MCF 10A (cell line): ENCODE measurements at regions not wholly inside any gene's neighbourhood (a gene's known extent, or its start where the extent isn't known, plus 50 kb on each side); places are given as distances from the start of the nearest gene placed in this dataset.

Experiments used
- BruUV-seq: library from RNA; stranded (reverse); fragments of 400-500 nt; replicated peaks from 2 replicates; lab custom pipeline; 2021; lab: Mats Ljungman, UMichigan
- CTCF ChIA-PET: fragments of 300-600 bp; sonication (Branson Sonifier 250); formaldehyde crosslinking; extraction: SDS; loops from one replicate; lab custom pipeline; 2021; ENCODE audit warnings: antibody characterized with exemption, inconsistent platforms; lab: Yijun Ruan, JAX
- POLR2A ChIA-PET: fragments of 300-600, 350-650 bp; sonication (Branson Sonifier 250); formaldehyde crosslinking; extraction: SDS; loops from one replicate; lab custom pipeline; 2020; ENCODE audit warnings: antibody characterized with exemption, inconsistent platforms; lab: Yijun Ruan, JAX
- DNase-seq: peaks from one replicate; pipeline ENCODE4 v3.0.0-alpha.2; 2018; ENCODE audit not compliant: unreplicated experiment
- H3K27ac Mint-ChIP-seq: one replicate; pipeline ENCODE4 v1.8.0; 2022; ENCODE audit warnings: mild to moderate bottlenecking, low read depth, mixed read lengths; ENCODE audit not compliant: unreplicated experiment
- H3K27me3 Mint-ChIP-seq: one replicate; pipeline ENCODE4 v1.8.0; 2022; ENCODE audit warnings: mixed read lengths; ENCODE audit not compliant: insufficient read depth, unreplicated experiment
- H3K36me3 Mint-ChIP-seq: one replicate; pipeline ENCODE4 v1.8.0; 2022; ENCODE audit warnings: mild to moderate bottlenecking, moderate library complexity, mixed read lengths; ENCODE audit not compliant: insufficient read depth, unreplicated experiment
- H3K4me1 Mint-ChIP-seq: one replicate; pipeline ENCODE4 v1.8.0; 2022; ENCODE audit warnings: mixed read lengths; ENCODE audit not compliant: insufficient read depth, unreplicated experiment
- H3K4me3 Mint-ChIP-seq: one replicate; pipeline ENCODE4 v1.8.0; 2022; ENCODE audit warnings: mild to moderate bottlenecking, moderate library complexity, mixed read lengths; ENCODE audit not compliant: unreplicated experiment
- H3K9me3 Mint-ChIP-seq: one replicate; pipeline ENCODE4 v1.8.0; 2022; ENCODE audit warnings: mixed read lengths; ENCODE audit not compliant: unreplicated experiment
- intact Hi-C: fragments of 100-400 bp; cut with micrococcal nuclease; formaldehyde crosslinking; loops from 2 replicates; pipeline ENCODE4 v1.14.1; 2022
- TF ChIP-seq, protein P1 (sequence below): fragments of 200-600 bp; IDR thresholded peaks from one replicate; pipeline ENCODE4 v1.8.0; 2022; ENCODE audit warnings: antibody characterized with exemption, mild to moderate bottlenecking; ENCODE audit not compliant: unreplicated experiment

DNA sequence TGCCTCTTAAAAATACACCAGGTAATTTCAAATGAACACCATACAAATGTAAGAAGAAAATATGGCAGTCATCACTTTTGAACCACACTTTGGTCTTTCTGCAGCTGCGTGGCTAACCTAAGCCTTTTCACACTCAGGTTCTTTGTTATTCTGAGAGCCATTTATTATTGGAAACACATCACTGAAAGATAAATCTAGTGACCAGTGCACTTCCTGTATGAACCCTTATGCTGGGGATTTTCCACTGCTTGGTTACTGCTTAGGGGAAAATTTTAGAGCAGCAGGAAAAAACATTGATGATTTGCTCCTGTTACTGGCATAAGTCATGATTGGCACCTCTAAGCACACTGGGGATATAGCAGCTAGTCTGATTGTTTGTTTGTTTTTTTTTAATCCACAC lies 58.6 kb upstream of the RANBP3L start:
- ChIA-PET CTCF (interaction anchor here (0.8 to 1.1 kb wide), 2 partner anchors 55 to 59 kb away, joined by 3 to 4 read pairs; no protein-coding TSS in a partner anchor), POLR2A (no interaction called here)
- H3K36me3 Mint-ChIP-seq: peaks cover 5% of the 10 kb centered on the region
- TF ChIP-seq, protein P1, sequence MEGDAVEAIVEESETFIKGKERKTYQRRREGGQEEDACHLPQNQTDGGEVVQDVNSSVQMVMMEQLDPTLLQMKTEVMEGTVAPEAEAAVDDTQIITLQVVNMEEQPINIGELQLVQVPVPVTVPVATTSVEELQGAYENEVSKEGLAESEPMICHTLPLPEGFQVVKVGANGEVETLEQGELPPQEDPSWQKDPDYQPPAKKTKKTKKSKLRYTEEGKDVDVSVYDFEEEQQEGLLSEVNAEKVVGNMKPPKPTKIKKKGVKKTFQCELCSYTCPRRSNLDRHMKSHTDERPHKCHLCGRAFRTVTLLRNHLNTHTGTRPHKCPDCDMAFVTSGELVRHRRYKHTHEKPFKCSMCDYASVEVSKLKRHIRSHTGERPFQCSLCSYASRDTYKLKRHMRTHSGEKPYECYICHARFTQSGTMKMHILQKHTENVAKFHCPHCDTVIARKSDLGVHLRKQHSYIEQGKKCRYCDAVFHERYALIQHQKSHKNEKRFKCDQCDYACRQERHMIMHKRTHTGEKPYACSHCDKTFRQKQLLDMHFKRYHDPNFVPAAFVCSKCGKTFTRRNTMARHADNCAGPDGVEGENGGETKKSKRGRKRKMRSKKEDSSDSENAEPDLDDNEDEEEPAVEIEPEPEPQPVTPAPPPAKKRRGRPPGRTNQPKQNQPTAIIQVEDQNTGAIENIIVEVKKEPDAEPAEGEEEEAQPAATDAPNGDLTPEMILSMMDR: no peak
- no peaks in the 10 kb centered on the region for H3K9me3 Mint-ChIP-seq
- no peaks in the 10 kb centered on the region for H3K27me3 Mint-ChIP-seq
- peaks cover 7% of the 10 kb centered on the region for H3K4me1 Mint-ChIP-seq
- intact Hi-C loops: no loop called here
- BruUV-seq: no TSS peak
- no peak for DNase-seq
- no peak overlapping the region for H3K4me3 Mint-ChIP-seq
- no peak overlapping the region for H3K27ac Mint-ChIP-seq

DNA sequence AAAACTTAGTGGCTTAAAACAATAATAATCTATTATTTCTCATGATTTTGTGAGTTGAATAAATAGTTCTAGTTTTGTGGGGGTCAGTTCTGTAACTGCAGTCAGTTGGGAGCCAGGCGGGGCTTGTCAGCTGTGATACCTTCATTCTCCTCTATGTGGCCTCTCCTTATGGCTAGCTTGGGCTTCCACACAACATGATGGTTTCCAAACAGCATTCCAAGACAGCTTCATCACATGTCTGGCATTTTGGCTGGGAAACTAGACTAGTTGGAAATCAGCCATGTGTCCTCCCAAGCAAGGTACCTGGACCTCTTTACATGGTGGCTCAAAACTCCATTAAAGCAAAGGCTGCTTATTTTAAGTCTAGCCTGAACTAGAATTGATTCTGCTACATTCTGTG lies 61.4 kb upstream of the RANBP3L start:
- BruUV-seq: no TSS peak
- H3K27ac Mint-ChIP-seq: no peak overlapping the region
- ChIA-PET POLR2A (interaction anchor here (0.7 to 1.0 kb wide), 2 partner anchors 9 to 142 kb away, joined by 3 to 4 read pairs; no protein-coding TSS in a partner anchor), CTCF (interaction anchor here (1.6 to 1.7 kb wide), 2 partner anchors 13 to 14 kb away, joined by 3 to 4 read pairs; no protein-coding TSS in a partner anchor)
- H3K36me3 Mint-ChIP-seq: peaks cover 5% of the 10 kb centered on the region
- intact Hi-C loops: no loop called here
- H3K9me3 Mint-ChIP-seq: no peaks in the 10 kb centered on the region
- peaks cover 21% of the 10 kb centered on the region for H3K4me1 Mint-ChIP-seq
- no peaks in the 10 kb centered on the region for H3K27me3 Mint-ChIP-seq
- no peak overlapping the region for H3K4me3 Mint-ChIP-seq
- TF ChIP-seq, protein P1: peak; percentile 8
- peak; percentile 72 for DNase-seq

DNA sequence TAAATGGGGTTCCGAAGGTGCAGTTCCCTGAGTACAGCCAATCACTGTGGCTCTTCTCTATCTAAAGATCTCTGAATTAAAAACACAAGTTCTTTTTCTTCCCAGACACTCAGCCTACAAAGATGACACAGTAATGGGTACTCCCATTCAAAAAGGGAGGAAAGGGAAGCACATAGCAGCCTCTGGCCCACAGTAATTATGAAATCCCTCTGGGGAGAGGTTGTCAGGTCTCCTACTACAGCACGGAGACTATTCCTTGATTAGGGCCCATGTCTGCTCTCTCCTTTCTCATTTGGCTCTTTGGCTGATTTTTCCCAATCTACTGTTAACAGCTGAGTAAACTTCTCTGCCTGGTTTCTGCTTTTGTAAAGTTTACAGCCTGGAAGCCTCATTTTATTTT lies 62.0 kb upstream of the RANBP3L start:
- Mint-ChIP-seq H3K4me1 (peaks cover 25% of the 10 kb centered on the region), H3K27ac (no peak overlapping the region), H3K9me3 (no peaks in the 10 kb centered on the region), H3K36me3 (peaks cover 5% of the 10 kb centered on the region), H3K4me3 (no peak overlapping the region), H3K27me3 (no peaks in the 10 kb centered on the region)
- intact Hi-C loops: no loop called here
- ChIA-PET CTCF (interaction anchor here (0.6 to 1.7 kb wide), 3 partner anchors 12 to 47 kb away, joined by 3 to 4 read pairs (median 3); no protein-coding TSS in a partner anchor), POLR2A (interaction anchor here (1.0 kb wide), 1 partner anchor 9 kb away, joined by 3 read pairs; no protein-coding TSS in a partner anchor)
- BruUV-seq: no TSS peak
- TF ChIP-seq, protein P1: no peak
- DNase-seq: no peak

DNA sequence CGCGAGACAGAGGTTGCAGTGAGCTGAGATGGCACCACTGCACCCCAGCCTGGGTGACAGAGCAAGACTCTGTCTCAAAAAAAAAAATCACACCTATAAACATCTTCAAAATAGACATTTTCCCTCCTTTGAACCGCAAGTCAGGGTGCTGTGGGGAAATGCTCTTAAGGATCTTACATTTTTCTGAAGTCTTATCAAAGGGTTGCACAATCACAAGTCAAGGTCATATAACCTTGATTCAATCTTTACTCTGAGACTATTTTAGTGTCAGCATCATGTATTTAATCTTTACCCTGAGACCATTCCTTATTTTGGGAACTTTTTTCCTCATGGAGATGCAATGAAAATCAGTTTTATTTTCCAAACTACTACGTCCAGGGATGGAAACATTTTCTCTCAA lies 62.8 kb upstream of the RANBP3L start:
- CTCF ChIA-PET: interaction anchor here (0.6 to 1.7 kb wide), 4 partner anchors 12 to 99 kb away, joined by 3 to 10 read pairs (median 4); no protein-coding TSS in a partner anchor
- H3K36me3 Mint-ChIP-seq: peaks cover 5% of the 10 kb centered on the region
- peaks cover 29% of the 10 kb centered on the region for H3K4me1 Mint-ChIP-seq
- H3K9me3 Mint-ChIP-seq: no peaks in the 10 kb centered on the region
- no peak for DNase-seq
- no peak overlapping the region for H3K4me3 Mint-ChIP-seq
- POLR2A ChIA-PET: no interaction called here
- BruUV-seq: no TSS peak
- TF ChIP-seq, protein P1: no peak
- intact Hi-C loops: no loop called here
- H3K27ac Mint-ChIP-seq: no peak overlapping the region
- H3K27me3 Mint-ChIP-seq: no peaks in the 10 kb centered on the region
